ENCODE measurements at regions not wholly inside any gene's neighbourhood (a gene's known extent, or its start where the extent isn't known, plus 50 kb on each side); places are given as distances from the start of the nearest gene placed in this dataset.

DNA sequence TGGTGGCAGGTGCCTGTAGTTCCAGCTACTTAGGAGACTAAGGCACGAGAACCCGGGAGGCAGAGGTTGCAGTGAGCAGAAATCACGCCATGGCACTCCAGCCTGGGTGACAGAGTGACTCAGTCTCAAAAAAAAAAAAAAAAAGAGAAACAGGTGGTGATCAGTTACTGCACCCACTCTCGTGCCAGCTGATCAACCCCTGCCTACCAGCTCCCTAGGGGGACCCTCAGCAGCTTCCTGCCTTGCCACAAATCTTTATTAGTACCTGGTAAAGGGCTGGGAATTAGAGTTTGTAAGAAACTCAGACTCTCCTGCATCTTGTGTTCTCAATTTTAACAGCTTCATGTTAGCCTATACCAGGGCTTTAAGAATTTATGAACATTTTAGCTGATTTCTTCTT lies 914.9 kb downstream of the EFNA5 start:
- POLR2A ChIA-PET: no interaction called here

More for the DNA sequence above, 914.9 kb downstream of the EFNA5 start:
- 84% methylated on average over 4 of the region's 4 CpGs for WGBS (ENCODE audit: low lambda C conversion rate)
- no peak for DNase-seq
- Histone ChIP-seq H3K9me3 (no peaks in the 10 kb centered on the region), H3K9me2 (no peaks in the 10 kb centered on the region), H3K4me3 (ENCODE audit: low read depth in 2 of 2, low read length in 1 of 2) (no peak overlapping the region), H3K79me2 (ENCODE audit: insufficient read depth) (no peaks in the 10 kb centered on the region), H3K27ac (ENCODE audit: low read depth in 2 of 2, low read length in 1 of 2) (no peak overlapping the region), H3K9ac (no peak overlapping the region), H3K36me3 (replicated peaks in 1 of 2; ENCODE audit: control insufficient read depth in 1 of 2, insufficient read depth in 2 of 2, low read length in 1 of 2) (no peaks in the 10 kb centered on the region), H2AFZ (ENCODE audit: low read depth) (no peak overlapping the region), H3K4me2 (no peak overlapping the region), H3K4me1 (ENCODE audit: control insufficient read depth in 1 of 2, insufficient read depth in 2 of 2, low read depth in 1 of 2, low read length in 1 of 2) (no peaks in the 10 kb centered on the region; a peak in 1 of 4 replicates), H3F3A (replicated peaks; ENCODE audit: insufficient read depth) (no peaks in the 10 kb centered on the region), H4K20me1 (ENCODE audit: insufficient read depth) (no peaks in the 10 kb centered on the region), H3K27me3 (ENCODE audit: insufficient read depth) (no peaks in the 10 kb centered on the region)
- TF ChIP-seq TCF12 (IDR thresholded peaks at IDR 0.05): no peak
- TF ChIP-seq, protein P1, sequence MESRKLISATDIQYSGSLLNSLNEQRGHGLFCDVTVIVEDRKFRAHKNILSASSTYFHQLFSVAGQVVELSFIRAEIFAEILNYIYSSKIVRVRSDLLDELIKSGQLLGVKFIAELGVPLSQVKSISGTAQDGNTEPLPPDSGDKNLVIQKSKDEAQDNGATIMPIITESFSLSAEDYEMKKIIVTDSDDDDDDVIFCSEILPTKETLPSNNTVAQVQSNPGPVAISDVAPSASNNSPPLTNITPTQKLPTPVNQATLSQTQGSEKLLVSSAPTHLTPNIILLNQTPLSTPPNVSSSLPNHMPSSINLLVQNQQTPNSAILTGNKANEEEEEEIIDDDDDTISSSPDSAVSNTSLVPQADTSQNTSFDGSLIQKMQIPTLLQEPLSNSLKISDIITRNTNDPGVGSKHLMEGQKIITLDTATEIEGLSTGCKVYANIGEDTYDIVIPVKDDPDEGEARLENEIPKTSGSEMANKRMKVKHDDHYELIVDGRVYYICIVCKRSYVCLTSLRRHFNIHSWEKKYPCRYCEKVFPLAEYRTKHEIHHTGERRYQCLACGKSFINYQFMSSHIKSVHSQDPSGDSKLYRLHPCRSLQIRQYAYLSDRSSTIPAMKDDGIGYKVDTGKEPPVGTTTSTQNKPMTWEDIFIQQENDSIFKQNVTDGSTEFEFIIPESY (IDR thresholded peaks at IDR 0.05; ENCODE audit: borderline replicate concordance, low read depth): no peak
- TF ChIP-seq TEAD4 (IDR thresholded peaks at IDR 0.05; ENCODE audit: borderline replicate concordance, insufficient read depth): no peak
- TF ChIP-seq JUND (IDR thresholded peaks at IDR 0.05): no peak
- TF ChIP-seq USF2 (IDR thresholded peaks at IDR 0.05; ENCODE audit: borderline replicate concordance, low read depth, low read length): no peak
- TF ChIP-seq FOXJ3 (CRISPR knock-in tag; IDR thresholded peaks at IDR 0.05): no peak
- TF ChIP-seq TAF1 (IDR thresholded peaks at IDR 0.05; ENCODE audit: borderline replicate concordance, low read depth, low read length): no peak
- no peak for TF ChIP-seq SIN3A (IDR thresholded peaks at IDR 0.05; ENCODE audit: borderline replicate concordance, low read depth, low read length)
- no peak for TF ChIP-seq YY1 (IDR thresholded peaks at IDR 0.05; ENCODE audit: low read depth)
- TF ChIP-seq EP300 (IDR thresholded peaks at IDR 0.05; ENCODE audit: borderline replicate concordance in 1 of 2, low read depth in 1 of 2, low read length in 1 of 2): no peak
- TF ChIP-seq MEF2A (IDR thresholded peaks at IDR 0.05; ENCODE audit: borderline replicate concordance, low read depth): no peak
- TF ChIP-seq, protein P2, sequence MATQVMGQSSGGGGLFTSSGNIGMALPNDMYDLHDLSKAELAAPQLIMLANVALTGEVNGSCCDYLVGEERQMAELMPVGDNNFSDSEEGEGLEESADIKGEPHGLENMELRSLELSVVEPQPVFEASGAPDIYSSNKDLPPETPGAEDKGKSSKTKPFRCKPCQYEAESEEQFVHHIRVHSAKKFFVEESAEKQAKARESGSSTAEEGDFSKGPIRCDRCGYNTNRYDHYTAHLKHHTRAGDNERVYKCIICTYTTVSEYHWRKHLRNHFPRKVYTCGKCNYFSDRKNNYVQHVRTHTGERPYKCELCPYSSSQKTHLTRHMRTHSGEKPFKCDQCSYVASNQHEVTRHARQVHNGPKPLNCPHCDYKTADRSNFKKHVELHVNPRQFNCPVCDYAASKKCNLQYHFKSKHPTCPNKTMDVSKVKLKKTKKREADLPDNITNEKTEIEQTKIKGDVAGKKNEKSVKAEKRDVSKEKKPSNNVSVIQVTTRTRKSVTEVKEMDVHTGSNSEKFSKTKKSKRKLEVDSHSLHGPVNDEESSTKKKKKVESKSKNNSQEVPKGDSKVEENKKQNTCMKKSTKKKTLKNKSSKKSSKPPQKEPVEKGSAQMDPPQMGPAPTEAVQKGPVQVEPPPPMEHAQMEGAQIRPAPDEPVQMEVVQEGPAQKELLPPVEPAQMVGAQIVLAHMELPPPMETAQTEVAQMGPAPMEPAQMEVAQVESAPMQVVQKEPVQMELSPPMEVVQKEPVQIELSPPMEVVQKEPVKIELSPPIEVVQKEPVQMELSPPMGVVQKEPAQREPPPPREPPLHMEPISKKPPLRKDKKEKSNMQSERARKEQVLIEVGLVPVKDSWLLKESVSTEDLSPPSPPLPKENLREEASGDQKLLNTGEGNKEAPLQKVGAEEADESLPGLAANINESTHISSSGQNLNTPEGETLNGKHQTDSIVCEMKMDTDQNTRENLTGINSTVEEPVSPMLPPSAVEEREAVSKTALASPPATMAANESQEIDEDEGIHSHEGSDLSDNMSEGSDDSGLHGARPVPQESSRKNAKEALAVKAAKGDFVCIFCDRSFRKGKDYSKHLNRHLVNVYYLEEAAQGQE (IDR thresholded peaks at IDR 0.05; ENCODE audit: low read depth, low read length): no peak
- no peak for TF ChIP-seq GATA2 (CRISPR knock-in tag; IDR thresholded peaks at IDR 0.05)
- no peak for TF ChIP-seq SMC3 (IDR thresholded peaks at IDR 0.05; ENCODE audit: low read depth, low read length)
- no peak for TF ChIP-seq NRF1 (IDR thresholded peaks at IDR 0.05; ENCODE audit: low read depth, low read length)
- TF ChIP-seq MXI1 (IDR thresholded peaks at IDR 0.05; ENCODE audit: low read depth, low read length): no peak
- CTCF ChIA-PET: interaction anchor here (1.1 kb wide), 1 partner anchor 10 kb away, joined by 3 read pairs; no protein-coding TSS in a partner anchor
